AG09319 (cell line): ENCODE measurements at regions not wholly inside any gene's neighbourhood (a gene's known extent, or its start where the extent isn't known, plus 50 kb on each side); places are given as distances from the start of the nearest gene placed in this dataset.

Experiments
- DNase-seq: peaks from one replicate; pipeline ENCODE4 v3.0.0-alpha.2; 2010; ENCODE audit warnings: low read depth; ENCODE audit errors: extremely low read depth
- TF ChIP-seq, protein P1 (sequence below): IDR thresholded peaks from 2 replicates; pipeline ENCODE4 v1.5.1; 2011; ENCODE audit warnings: low read depth, mild to moderate bottlenecking, inconsistent platforms, low read length, moderate library complexity

- TF ChIP-seq, protein P1, sequence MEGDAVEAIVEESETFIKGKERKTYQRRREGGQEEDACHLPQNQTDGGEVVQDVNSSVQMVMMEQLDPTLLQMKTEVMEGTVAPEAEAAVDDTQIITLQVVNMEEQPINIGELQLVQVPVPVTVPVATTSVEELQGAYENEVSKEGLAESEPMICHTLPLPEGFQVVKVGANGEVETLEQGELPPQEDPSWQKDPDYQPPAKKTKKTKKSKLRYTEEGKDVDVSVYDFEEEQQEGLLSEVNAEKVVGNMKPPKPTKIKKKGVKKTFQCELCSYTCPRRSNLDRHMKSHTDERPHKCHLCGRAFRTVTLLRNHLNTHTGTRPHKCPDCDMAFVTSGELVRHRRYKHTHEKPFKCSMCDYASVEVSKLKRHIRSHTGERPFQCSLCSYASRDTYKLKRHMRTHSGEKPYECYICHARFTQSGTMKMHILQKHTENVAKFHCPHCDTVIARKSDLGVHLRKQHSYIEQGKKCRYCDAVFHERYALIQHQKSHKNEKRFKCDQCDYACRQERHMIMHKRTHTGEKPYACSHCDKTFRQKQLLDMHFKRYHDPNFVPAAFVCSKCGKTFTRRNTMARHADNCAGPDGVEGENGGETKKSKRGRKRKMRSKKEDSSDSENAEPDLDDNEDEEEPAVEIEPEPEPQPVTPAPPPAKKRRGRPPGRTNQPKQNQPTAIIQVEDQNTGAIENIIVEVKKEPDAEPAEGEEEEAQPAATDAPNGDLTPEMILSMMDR = no peak
- DNase-seq = no peak
Measured at GRCh38 chr1:58989845-58990244, 206.0 kb upstream of the JUN start.

GRCh38 chr1:58991305-58991704 lies 207.5 kb upstream of the JUN start:
- TF ChIP-seq, protein P1 = no peak
- DNase-seq = no peak

DNA sequence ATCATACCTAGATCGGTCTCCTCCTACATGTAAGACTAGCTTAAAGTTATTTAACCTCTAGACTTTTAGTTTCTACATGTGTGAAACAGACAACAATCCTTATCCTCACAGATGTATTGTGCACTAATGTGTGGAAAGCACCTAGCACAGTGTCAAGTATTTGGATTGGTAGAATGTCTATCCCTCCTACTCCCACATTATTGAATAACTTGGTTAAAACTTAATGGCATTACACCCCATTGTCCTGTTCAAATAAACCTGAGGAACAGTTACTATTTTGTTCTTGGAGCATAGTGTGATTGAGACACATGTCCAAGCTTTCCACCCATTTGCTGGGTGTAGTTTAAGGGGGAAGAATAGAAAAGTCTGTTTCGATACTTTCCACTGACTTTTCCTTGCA lies 208.8 kb upstream of the JUN start:
- TF ChIP-seq, protein P1 = no peak

GRCh38 chr1:58993403-58993802 lies 209.6 kb upstream of the JUN start:
- no peak for DNase-seq
- TF ChIP-seq, protein P1 = no peak

More for the DNA sequence above, 208.8 kb upstream of the JUN start:
- DNase-seq = no peak

DNA sequence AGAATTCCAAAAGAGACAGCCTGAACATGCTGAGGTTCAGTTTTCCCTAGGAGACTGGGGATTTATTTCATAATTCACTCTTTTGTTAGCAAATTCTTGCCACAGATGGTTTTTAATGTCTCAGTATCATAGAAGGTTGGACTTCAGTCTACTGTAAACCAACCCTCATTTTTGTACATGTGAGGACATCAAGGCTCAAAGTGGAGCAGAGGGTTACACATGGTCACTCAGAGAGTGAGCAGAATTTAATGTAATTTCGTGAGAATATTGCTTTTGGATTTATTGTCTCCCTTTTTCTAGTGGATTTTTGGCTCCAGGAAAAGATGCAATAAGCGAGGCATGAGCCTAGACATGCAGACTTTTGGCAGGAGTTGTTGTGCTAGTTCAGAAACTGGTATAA lies 210.8 kb upstream of the JUN start:
- DNase-seq = no peak
- TF ChIP-seq, protein P1 = no peak

GRCh38 chr1:58996341-58997059 lies 212.7 kb upstream of the JUN start:
- TF ChIP-seq, protein P1 = no peak
- DNase-seq = no peak

- TF ChIP-seq, protein P1 = no peak
- DNase-seq = no peak
Measured at GRCh38 chr1:58997060-58997411, 213.2 kb upstream of the JUN start.
